Ureter (tissue), 1 donor: ENCODE measurements at regions not wholly inside any gene's neighbourhood (a gene's known extent, or its start where the extent isn't known, plus 50 kb on each side); places are given as distances from the start of the nearest gene placed in this dataset.
"Not testable (repeated sequence)": the region's sequence is repeated elsewhere in the genome, so short reads cannot be mapped to it uniquely, and the experiment has no call there.

Source experiments
- DNase-seq: peaks from one replicate; pipeline ENCODE4 v3.0.0-alpha.2; 2020; ENCODE audit warnings: low spot score
- donor health status: DM: yes; HTN: yes; CAD: no.

DNA sequence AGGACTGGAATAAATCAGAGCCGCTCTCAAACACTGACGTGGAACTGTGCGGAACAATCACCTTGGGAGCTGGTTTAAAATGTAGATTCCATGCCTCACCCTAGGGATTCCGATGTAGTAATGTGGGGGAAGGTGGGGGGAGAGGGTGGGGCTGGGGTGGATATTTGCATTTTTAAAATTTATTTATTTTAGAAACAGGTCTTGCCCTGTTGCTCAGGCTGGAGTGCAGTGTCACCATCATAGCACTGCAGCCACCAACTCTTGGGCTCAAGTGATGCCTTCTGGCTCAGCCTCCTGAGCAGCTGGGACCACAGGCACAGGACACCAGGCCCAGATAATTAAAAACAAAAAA, 101.9 kb upstream of the SEC22B start:
- DNase-seq = not testable (repeated sequence)

DNA sequence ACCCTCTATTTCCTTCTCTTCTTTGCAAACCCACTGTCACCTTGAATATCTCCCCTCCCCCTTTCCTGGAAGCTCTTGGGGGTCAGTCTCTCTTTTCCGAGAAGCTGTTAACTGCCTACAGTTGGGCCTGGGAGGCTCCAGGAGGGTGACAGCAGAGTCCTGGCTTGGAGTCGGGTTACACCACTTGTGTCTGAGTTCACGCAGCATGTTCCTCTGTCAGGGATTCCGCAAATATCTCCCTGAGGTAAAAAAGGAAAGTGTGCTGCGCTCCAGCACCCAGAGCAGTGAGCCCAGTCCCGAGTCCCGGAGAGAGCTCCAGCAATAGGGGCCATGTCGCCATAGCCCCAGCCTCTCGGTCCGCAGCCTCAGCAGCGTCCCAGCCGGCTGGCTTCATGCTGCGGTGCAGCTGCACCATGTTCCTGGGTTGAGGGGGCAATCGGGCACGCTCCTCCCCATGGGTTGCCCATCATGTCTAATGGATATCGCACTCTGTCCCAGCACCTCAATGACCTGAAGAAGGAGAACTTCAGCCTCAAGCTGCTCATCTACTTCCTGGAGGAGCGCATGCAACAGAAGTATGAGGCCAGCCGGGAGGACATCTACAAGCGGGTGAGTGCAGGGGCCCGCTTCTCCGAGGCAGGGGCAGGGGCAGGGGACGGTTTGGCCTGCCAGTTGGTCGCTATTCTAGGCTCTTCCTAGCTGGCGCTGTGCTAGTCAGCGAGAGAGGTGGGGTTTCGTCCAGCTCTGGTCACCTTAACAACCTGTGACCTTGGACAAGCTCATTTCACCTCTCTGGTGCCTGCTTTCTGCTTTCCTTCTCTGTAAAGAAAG, 101.3 kb upstream of the SEC22B start:
- not testable (repeated sequence) for DNase-seq

GRCh38 chr1:120276710-120277109, 100.4 kb upstream of the SEC22B start:
- DNase-seq = not testable (repeated sequence)

- DNase-seq = not testable (repeated sequence)
These were observed 98.1 kb upstream of the SEC22B start for GRCh38 chr1:120274438-120274837.

DNA sequence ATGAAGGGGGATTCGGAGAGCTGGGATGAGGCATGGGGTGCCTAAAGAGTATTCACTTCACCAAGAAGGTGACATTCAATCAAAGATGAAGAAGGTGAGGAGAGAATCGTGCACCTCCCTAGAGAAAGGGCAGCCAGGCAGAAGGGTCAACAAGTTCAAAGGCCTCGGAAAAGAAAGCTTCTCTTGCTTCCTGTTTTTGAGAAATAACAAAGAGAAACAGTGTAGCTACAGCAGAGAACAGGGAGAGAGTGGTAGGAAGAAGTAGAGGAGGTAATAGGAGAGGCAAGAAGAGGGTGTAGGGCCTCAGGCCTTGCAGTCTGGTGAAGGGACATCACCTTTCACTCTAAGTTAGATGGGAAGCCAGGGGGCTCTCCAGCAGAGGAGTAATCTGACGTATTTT, 97.0 kb upstream of the SEC22B start:
- not testable (repeated sequence) for DNase-seq

DNA sequence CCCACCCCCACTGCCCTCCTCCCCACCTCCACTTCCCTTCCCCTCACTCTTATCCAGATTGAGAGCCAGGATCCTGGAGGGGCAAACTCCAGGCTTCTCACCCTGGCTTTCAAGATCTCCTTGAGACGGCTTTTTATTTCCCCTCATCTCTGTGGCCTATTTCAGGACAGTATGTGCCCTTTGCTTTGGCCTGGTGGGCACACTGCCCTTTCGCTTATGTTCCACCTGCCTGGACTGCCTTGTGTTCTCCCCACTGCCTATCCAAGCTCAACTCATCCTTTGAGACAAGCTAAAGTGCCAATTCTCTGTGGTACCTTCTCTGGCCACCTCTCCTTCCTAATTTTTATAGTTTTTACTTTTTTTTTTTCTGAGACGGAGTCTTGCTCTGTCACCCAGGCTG, 95.9 kb upstream of the SEC22B start:
- DNase-seq = not testable (repeated sequence)

DNA sequence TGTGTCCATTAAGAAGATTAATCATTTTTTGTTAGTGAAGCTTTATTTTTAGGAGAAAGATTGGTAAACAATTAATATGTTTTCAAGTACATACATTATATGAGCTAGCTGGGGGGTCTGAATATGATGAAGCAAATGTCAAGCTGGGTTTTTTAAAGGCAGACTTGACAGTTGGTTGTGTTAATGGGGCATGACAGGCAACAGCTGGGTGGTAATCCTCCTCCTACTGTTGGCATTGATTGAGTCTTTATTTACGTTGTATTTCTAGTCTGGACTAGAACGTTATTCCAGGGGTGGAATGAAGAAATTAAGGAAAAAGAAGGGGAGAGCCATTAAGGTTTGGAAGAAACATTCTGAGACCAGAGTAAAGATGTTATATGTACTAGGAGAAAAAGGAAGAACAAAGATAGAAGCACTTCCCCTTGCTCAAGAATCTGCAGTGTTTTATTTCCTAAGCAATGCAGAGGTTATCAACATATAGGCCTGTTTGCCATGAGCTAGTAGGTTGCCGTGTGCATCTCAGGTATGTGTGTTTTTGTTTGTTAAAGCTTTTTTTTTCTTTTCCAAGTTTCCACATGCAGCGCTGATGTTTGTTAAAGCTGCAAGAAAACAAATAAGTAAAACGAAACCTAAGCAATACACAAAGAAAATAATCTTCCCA, 95.4 kb upstream of the SEC22B start:
- not testable (repeated sequence) for DNase-seq

- not testable (repeated sequence) for DNase-seq
These were observed 91.7 kb upstream of the SEC22B start for GRCh38 chr1:120267894-120268551.

DNA sequence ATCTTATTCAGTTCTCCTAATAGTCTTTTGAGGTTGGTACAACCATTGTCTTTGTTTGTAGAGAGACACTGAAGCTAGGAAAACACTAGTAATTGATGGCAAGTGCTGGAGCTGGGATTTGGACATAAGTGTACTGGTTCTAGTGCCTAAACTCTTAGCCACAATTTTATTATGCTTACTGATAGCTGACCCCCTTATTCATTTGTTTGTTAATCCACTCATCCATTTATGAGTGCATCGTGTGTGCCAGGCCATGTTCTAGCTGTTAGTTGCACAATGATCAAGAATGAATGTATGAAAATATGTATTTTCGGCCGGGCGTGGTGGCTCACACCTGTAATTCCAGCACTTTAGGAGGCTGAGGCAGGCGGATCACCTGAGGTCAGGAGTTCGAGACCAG, 88.2 kb upstream of the SEC22B start:
- DNase-seq = not testable (repeated sequence)

DNA sequence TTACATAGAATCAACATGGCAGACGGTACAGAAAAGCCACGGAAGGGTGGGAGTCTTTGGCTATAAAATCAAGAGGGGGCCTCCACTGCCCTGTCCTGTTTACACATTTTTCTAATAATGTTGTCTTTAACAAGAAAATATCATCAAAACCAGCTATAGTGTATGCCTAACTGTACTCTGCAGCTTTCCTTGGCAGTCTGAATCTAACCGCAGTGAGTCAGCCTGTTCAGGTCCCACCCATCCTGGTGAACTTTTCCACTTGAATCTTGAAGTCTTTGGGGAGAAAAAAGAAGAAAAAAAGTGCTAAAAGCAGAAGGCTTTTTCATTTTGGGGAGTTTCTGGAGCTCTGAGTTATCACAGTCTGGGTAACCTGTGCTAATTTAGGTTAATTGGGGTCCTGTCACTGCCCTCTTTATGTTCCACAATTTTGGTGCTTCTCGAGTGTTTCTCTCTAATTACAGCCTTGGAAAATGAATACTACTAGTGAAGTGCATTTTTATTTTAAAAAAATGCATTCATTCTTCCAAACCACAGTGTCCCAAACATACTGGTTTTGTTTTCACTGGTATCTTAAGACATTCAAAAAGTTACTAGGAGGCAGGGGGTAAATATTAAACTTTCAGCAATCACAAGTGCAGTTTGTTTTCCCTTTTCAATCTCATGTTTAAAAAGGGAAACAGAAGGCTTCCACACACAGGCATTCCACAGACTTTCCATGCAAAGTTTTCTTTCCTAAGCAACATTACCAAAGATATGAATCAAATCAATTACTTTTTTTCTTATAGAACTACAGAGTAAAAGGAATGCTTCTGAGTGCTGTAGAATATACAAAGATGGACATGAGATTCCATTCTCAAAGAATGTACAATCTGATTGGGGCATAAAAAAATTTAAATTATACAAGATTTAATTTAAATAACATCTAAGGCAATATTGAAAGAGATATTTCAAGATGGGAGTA, 86.8 kb upstream of the SEC22B start:
- not testable (repeated sequence) for DNase-seq

DNA sequence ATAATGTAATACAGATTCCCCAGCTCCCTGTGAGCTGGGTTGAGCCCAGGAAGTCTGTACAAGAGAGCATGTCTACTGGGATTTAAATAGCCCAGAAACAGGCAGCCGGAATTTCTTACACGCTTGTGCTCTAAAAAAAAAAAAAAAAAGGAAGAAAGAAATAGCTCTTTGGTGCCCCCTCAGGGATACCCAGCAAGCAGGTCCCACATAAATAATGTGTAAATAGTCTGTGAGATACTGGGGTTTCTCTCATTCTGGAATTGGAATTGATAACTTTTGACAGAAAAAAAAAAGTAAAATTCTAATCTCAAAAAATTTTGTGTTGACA, 81.4 kb upstream of the SEC22B start:
- not testable (repeated sequence) for DNase-seq

GRCh38 chr1:120257064-120257777, 80.9 kb upstream of the SEC22B start:
- not testable (repeated sequence) for DNase-seq

- not testable (repeated sequence) for DNase-seq
These were observed 74.4 kb upstream of the SEC22B start for GRCh38 chr1:120250756-120251155.

- not testable (repeated sequence) for DNase-seq
These were observed 72.6 kb upstream of the SEC22B start for GRCh38 chr1:120248726-120249427.

DNA sequence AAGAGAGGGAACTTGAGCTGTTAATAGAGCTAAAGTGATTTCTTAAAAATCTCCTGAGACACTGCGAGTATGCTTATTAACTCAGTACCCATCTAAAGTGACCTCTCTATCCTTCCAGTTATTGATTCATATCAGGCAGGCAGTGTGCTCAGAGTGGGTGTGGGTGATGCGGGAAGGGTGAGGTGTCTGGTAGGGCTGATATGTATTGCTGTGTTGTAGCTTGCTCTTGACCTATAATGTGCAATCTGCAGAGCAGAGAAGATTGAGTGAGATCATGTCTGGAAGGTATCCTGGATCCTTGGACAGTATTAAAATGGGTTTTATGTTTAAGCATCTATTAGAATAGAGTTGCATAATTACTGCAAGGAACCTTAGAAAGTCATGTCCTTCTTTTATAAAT, 71.9 kb upstream of the SEC22B start:
- DNase-seq = not testable (repeated sequence)

- DNase-seq = not testable (repeated sequence)
These were observed 67.5 kb upstream of the SEC22B start for GRCh38 chr1:120243867-120244266.

GRCh38 chr1:120242582-120242981, 66.3 kb upstream of the SEC22B start:
- not testable (repeated sequence) for DNase-seq

- not testable (repeated sequence) for DNase-seq
These were observed 65.5 kb upstream of the SEC22B start for GRCh38 chr1:120241868-120242267.

GRCh38 chr1:120240181-120240580, 63.9 kb upstream of the SEC22B start:
- DNase-seq = not testable (repeated sequence)

- DNase-seq = not testable (repeated sequence)
These were observed 63.0 kb upstream of the SEC22B start for GRCh38 chr1:120239351-120239750.
